ENCODE measurements at regions not wholly inside any gene's neighbourhood (a gene's known extent, or its start where the extent isn't known, plus 50 kb on each side); places are given as distances from the start of the nearest gene placed in this dataset.

GRCh38 chr22:22983123-22983522, 87.2 kb upstream of the GNAZ start:
- Histone ChIP-seq H3K4me3 (no peak overlapping the region), H3K4me1 (no peaks in the 10 kb centered on the region), H3K27me3 (peaks cover 10% of the 10 kb centered on the region), H3K36me3 (no peaks in the 10 kb centered on the region), H3K27ac (no peak overlapping the region), H3K9me3 (peaks cover 6% of the 10 kb centered on the region)
- no peak for TF ChIP-seq CTCF (IDR thresholded peaks at IDR 0.05)
- DNase-seq (no peak), ATAC-seq (no peak)
- intact Hi-C loops (cut with DNase I), result no loop called here

GRCh38 chr22:22983816-22984215, 86.5 kb upstream of the GNAZ start:
- H3K27ac ChIP-seq, result no peak overlapping the region
- ATAC-seq (no peak), DNase-seq (no peak)
- peaks cover 6% of the 10 kb centered on the region for H3K9me3 ChIP-seq
- no peaks in the 10 kb centered on the region for H3K4me1 ChIP-seq
- H3K4me3 ChIP-seq, result no peak overlapping the region
- peaks cover 13% of the 10 kb centered on the region for H3K27me3 ChIP-seq
- no peak for TF ChIP-seq CTCF (IDR thresholded peaks at IDR 0.05)
- intact Hi-C loops (cut with DNase I), result no loop called here
- H3K36me3 ChIP-seq, result no peaks in the 10 kb centered on the region

- peaks cover 13% of the 10 kb centered on the region for H3K27me3 ChIP-seq
- no peaks in the 10 kb centered on the region for H3K36me3 ChIP-seq
- H3K9me3 ChIP-seq, result peaks cover 2% of the 10 kb centered on the region
- H3K27ac ChIP-seq, result no peak overlapping the region
- H3K4me3 ChIP-seq, result no peak overlapping the region
- TF ChIP-seq CTCF (IDR thresholded peaks at IDR 0.05), result no peak
- no peaks in the 10 kb centered on the region for H3K4me1 ChIP-seq
- no peak for ATAC-seq
- no peak for DNase-seq
- intact Hi-C loops (cut with DNase I), result no loop called here
Observed at GRCh38 chr22:22984967-22985366, 85.4 kb upstream of the GNAZ start.

GRCh38 chr22:22986008-22986407, 84.3 kb upstream of the GNAZ start:
- peaks cover 13% of the 10 kb centered on the region for H3K27me3 ChIP-seq
- no peak for TF ChIP-seq CTCF (IDR thresholded peaks at IDR 0.05)
- DNase-seq (no peak), ATAC-seq (no peak)
- H3K27ac ChIP-seq, result no peak overlapping the region
- H3K9me3 ChIP-seq, result no peaks in the 10 kb centered on the region
- intact Hi-C loops (cut with DNase I), result no loop called here
- no peak overlapping the region for H3K4me3 ChIP-seq
- no peaks in the 10 kb centered on the region for H3K4me1 ChIP-seq
- no peaks in the 10 kb centered on the region for H3K36me3 ChIP-seq

- Histone ChIP-seq H3K4me1 (no peaks in the 10 kb centered on the region), H3K9me3 (no peaks in the 10 kb centered on the region), H3K27me3 (peaks cover 13% of the 10 kb centered on the region), H3K4me3 (no peak overlapping the region), H3K36me3 (no peaks in the 10 kb centered on the region), H3K27ac (no peak overlapping the region)
- TF ChIP-seq CTCF (IDR thresholded peaks at IDR 0.05), result no peak
- ATAC-seq (no peak), DNase-seq (no peak)
- intact Hi-C loops (cut with DNase I), result no loop called here
Observed at GRCh38 chr22:22986640-22987039, 83.7 kb upstream of the GNAZ start.

- no peak for TF ChIP-seq CTCF (IDR thresholded peaks at IDR 0.05)
- DNase-seq, result no peak
- intact Hi-C loops (cut with DNase I), result no loop called here
- Histone ChIP-seq H3K27ac (no peak overlapping the region), H3K4me1 (no peaks in the 10 kb centered on the region), H3K9me3 (no peaks in the 10 kb centered on the region), H3K36me3 (no peaks in the 10 kb centered on the region), H3K4me3 (no peak overlapping the region), H3K27me3 (peaks cover 9% of the 10 kb centered on the region)
- no peak for ATAC-seq
Observed at GRCh38 chr22:22988150-22988549, 82.2 kb upstream of the GNAZ start.
